ENCODE measurements at regions not wholly inside any gene's neighbourhood (a gene's known extent, or its start where the extent isn't known, plus 50 kb on each side); places are given as distances from the start of the nearest gene placed in this dataset.

DNA sequence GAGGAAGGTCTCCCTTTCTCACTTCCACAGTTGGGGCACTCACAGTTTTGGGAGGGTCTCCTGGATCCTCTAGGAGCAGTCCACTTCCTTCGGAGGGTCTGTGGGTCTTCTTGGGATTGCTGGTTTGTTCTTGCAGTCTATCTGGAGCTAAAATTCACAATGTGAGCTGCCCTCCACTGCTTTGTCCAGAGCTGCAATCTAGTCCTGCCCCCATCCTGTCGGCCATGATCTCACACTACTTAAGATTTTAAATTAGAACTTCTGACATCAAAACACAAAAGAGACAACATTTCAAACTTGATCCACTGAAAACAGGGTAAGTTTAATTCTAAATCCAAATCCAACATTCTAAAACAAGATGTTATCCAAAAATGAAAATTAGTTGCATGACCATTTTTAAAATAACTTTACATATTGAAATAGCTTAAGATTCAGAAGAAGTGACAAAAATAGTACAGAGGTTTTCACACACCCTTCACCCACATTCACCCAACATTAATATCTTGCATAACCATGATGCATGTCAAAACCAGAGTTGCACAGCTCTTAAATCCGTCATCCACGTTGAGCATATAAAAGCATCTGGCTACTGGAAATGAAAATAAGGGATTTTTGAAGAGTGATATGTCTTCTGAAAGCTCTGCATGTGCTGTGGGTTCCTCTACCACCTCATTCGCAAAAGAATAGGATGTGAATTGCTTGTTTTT, 113.7 kb upstream of the EPB41L4A start:
- Histone ChIP-seq H3K27me3 (replicated peaks; ENCODE audit: insufficient read depth, low read depth, low read length, poor library complexity) (no peaks in the 10 kb centered on the region), H3K9me3 (ENCODE audit: low read depth, low read length, poor library complexity, severe bottlenecking) (no peaks in the 10 kb centered on the region), H3K4me3 (ENCODE audit: low read depth, low read length, poor library complexity, severe bottlenecking) (no peak overlapping the region), H3K4me1 (ENCODE audit: insufficient read depth, low read length, poor library complexity, severe bottlenecking) (no peaks in the 10 kb centered on the region), H3K36me3 (ENCODE audit: insufficient read depth, low read length, poor library complexity, severe bottlenecking) (no peaks in the 10 kb centered on the region), H3K27ac (ENCODE audit: low read depth, low read length, poor library complexity, severe bottlenecking) (no peak overlapping the region)
- no peak for DNase-seq (ENCODE audit: low spot score)
- intact Hi-C loops (cut with micrococcal nuclease; ENCODE audit: unreplicated experiment) = no loop called here
- no peak for TF ChIP-seq EZH2 (IDR thresholded peaks at IDR 0.05; ENCODE audit: borderline replicate concordance, low read depth, low read length, poor library complexity, severe bottlenecking)
- TF ChIP-seq, protein P1, sequence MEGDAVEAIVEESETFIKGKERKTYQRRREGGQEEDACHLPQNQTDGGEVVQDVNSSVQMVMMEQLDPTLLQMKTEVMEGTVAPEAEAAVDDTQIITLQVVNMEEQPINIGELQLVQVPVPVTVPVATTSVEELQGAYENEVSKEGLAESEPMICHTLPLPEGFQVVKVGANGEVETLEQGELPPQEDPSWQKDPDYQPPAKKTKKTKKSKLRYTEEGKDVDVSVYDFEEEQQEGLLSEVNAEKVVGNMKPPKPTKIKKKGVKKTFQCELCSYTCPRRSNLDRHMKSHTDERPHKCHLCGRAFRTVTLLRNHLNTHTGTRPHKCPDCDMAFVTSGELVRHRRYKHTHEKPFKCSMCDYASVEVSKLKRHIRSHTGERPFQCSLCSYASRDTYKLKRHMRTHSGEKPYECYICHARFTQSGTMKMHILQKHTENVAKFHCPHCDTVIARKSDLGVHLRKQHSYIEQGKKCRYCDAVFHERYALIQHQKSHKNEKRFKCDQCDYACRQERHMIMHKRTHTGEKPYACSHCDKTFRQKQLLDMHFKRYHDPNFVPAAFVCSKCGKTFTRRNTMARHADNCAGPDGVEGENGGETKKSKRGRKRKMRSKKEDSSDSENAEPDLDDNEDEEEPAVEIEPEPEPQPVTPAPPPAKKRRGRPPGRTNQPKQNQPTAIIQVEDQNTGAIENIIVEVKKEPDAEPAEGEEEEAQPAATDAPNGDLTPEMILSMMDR (conservative IDR thresholded peaks at IDR 0.05; ENCODE audit: low read depth, low read length) = no peak
- ChIA-PET CTCF (no interaction called here), POLR2A (ENCODE audit: low non-redundant PET) (no interaction called here)
- no TSS peak for BruUV-seq (replicated peaks)

DNA sequence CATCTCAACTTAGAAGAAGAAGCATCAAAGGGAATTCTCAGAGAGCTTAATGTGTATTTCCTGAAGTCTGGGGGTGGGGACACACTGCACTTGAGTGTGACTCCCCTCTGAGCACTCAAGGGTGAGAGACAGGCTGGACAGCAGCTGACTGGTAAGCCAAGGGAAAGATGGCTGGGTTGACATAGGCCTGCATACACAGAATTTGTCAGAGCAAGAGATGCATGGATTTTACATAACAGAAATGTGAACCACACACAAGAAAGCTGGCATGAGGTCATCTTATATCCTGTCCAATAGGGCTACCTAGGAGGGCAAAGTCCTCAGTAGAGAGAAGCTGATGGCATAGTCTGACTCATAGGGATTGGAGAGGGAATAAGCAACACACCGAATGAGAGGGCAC, 114.3 kb upstream of the EPB41L4A start:
- Histone ChIP-seq H3K9me3 (ENCODE audit: low read depth, low read length, poor library complexity, severe bottlenecking) (no peaks in the 10 kb centered on the region), H3K27ac (ENCODE audit: low read depth, low read length, poor library complexity, severe bottlenecking) (no peak overlapping the region), H3K4me3 (ENCODE audit: low read depth, low read length, poor library complexity, severe bottlenecking) (no peak overlapping the region), H3K27me3 (replicated peaks; ENCODE audit: insufficient read depth, low read depth, low read length, poor library complexity) (no peaks in the 10 kb centered on the region), H3K36me3 (ENCODE audit: insufficient read depth, low read length, poor library complexity, severe bottlenecking) (no peaks in the 10 kb centered on the region), H3K4me1 (ENCODE audit: insufficient read depth, low read length, poor library complexity, severe bottlenecking) (no peaks in the 10 kb centered on the region)
- no TSS peak for BruUV-seq (replicated peaks)
- intact Hi-C loops (cut with micrococcal nuclease; ENCODE audit: unreplicated experiment) = no loop called here
- TF ChIP-seq EZH2 (IDR thresholded peaks at IDR 0.05; ENCODE audit: borderline replicate concordance, low read depth, low read length, poor library complexity, severe bottlenecking) = no peak
- TF ChIP-seq, protein P1 (conservative IDR thresholded peaks at IDR 0.05; ENCODE audit: low read depth, low read length) = no peak
- DNase-seq (ENCODE audit: low spot score) = no peak
- ChIA-PET POLR2A (ENCODE audit: low non-redundant PET) (no interaction called here), CTCF (no interaction called here)

DNA sequence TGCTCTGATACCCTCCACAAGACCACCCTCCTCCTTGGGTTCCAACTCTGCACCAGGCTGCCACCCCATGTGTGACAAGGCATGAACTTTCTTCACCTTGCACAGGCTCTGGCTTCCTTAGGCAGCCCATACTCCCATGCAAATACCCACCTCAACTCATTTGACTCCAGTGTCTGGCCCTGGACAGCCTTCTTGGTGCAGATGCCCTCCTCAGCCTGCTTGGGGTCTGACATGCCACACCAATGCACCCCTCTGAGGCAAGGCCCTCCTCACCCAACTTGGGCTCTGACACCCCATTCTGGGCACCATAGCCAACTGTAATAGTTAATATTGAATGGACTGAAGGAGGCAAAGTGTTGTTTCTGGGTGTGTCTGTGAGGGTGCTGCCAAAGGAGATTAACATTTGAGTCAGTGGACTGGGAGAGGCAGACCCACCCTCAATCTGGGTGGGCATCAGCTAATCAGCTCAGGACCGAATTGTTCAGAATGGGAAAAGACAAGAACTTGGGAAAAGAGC, 115.0 kb upstream of the EPB41L4A start:
- TF ChIP-seq EZH2 (IDR thresholded peaks at IDR 0.05; ENCODE audit: borderline replicate concordance, low read depth, low read length, poor library complexity, severe bottlenecking) = no peak
- TF ChIP-seq, protein P1 (conservative IDR thresholded peaks at IDR 0.05; ENCODE audit: low read depth, low read length) = no peak
- H3K36me3 ChIP-seq (ENCODE audit: insufficient read depth, low read length, poor library complexity, severe bottlenecking) = no peaks in the 10 kb centered on the region
- H3K27ac ChIP-seq (ENCODE audit: low read depth, low read length, poor library complexity, severe bottlenecking) = no peak overlapping the region
- CTCF ChIA-PET = no interaction called here
- H3K27me3 ChIP-seq (replicated peaks; ENCODE audit: insufficient read depth, low read depth, low read length, poor library complexity) = no peaks in the 10 kb centered on the region
- no peak for DNase-seq (ENCODE audit: low spot score)
- BruUV-seq (replicated peaks) = no TSS peak
- no peaks in the 10 kb centered on the region for H3K4me1 ChIP-seq (ENCODE audit: insufficient read depth, low read length, poor library complexity, severe bottlenecking)
- H3K4me3 ChIP-seq (ENCODE audit: low read depth, low read length, poor library complexity, severe bottlenecking) = no peak overlapping the region
- H3K9me3 ChIP-seq (ENCODE audit: low read depth, low read length, poor library complexity, severe bottlenecking) = no peaks in the 10 kb centered on the region
- POLR2A ChIA-PET (ENCODE audit: low non-redundant PET) = no interaction called here
- intact Hi-C loops (cut with micrococcal nuclease; ENCODE audit: unreplicated experiment) = no loop called here

Data from A673 (cell line).